GM12891 (cell line): ENCODE measurements at regions not wholly inside any gene's neighbourhood (a gene's known extent, or its start where the extent isn't known, plus 50 kb on each side); places are given as distances from the start of the nearest gene placed in this dataset.

Experiments
- POLR2A ChIP-seq: IDR thresholded peaks from 2 replicates; pipeline ENCODE4 v1.6.1; 2011; ENCODE audit warnings: low read depth, low read length, control low read depth
- POLR2AphosphoS5 ChIP-seq: IDR thresholded peaks from 2 replicates; pipeline ENCODE4 v1.6.1; 2011; ENCODE audit warnings: low read depth, low read length, control low read depth

GRCh38 chr2:5970347-5970746 lies 278.2 kb downstream of the SOX11 start:
- no peak for TF ChIP-seq POLR2A
- TF ChIP-seq POLR2AphosphoS5: no peak
